ENCODE measurements at regions not wholly inside any gene's neighbourhood (a gene's known extent, or its start where the extent isn't known, plus 50 kb on each side); places are given as distances from the start of the nearest gene placed in this dataset.
"Not testable (repeated sequence)": the region's sequence is repeated elsewhere in the genome, so short reads cannot be mapped to it uniquely, and the experiment has no call there.

- no peak for DNase-seq
Measured at GRCh38 chr7:112540839-112541577, 60.2 kb downstream of the LSMEM1 start.

- DNase-seq = no peak
Measured at GRCh38 chr7:112546723-112547513, 66.1 kb downstream of the LSMEM1 start.

GRCh38 chr7:112547916-112548315 is 67.1 kb downstream of the LSMEM1 start:
- DNase-seq = no peak

- peak; percentile 13 to 22 for DNase-seq
Measured at GRCh38 chr7:112550468-112551060, 69.8 kb downstream of the LSMEM1 start.

- not testable (repeated sequence) for DNase-seq
Measured at GRCh38 chr7:112551521-112551920, 70.7 kb downstream of the LSMEM1 start.

- no peak for DNase-seq
Measured at GRCh38 chr7:112554591-112554990, 73.8 kb downstream of the LSMEM1 start.

- no peak for DNase-seq
Measured at GRCh38 chr7:112556633-112557032, 75.8 kb downstream of the LSMEM1 start.

- DNase-seq = no peak
Measured at GRCh38 chr7:112566442-112567324, 85.9 kb downstream of the LSMEM1 start.

GRCh38 chr7:112567388-112567787 is 86.6 kb downstream of the LSMEM1 start:
- DNase-seq = no peak

GRCh38 chr7:112571852-112572607 is 91.2 kb downstream of the LSMEM1 start:
- no peak for DNase-seq

GRCh38 chr7:112572669-112573301 is 92.0 kb downstream of the LSMEM1 start:
- DNase-seq = no peak

- DNase-seq = no peak
Measured at GRCh38 chr7:112573302-112574039, 92.7 kb downstream of the LSMEM1 start.

- no peak for DNase-seq
Measured at GRCh38 chr7:112575864-112576263, 95.1 kb downstream of the LSMEM1 start.

- no peak for DNase-seq
Measured at GRCh38 chr7:112579388-112579787, 98.6 kb downstream of the LSMEM1 start.

GRCh38 chr7:112580717-112581435 is 100.1 kb downstream of the LSMEM1 start:
- DNase-seq = no peak

- no peak for DNase-seq
Measured at GRCh38 chr7:112581529-112581928, 100.7 kb downstream of the LSMEM1 start.

- no peak for DNase-seq
Measured at GRCh38 chr7:112584290-112584689, 103.5 kb downstream of the LSMEM1 start.

- DNase-seq = no peak
Measured at GRCh38 chr7:112587504-112587903, 106.7 kb downstream of the LSMEM1 start.

GRCh38 chr7:112592565-112593263 is 111.9 kb downstream of the LSMEM1 start:
- not testable (repeated sequence) for DNase-seq

Measured in stimulated activated CD4-positive, alpha-beta T cell treated with anti-CD3 and anti-CD28 coated beads, Interleukin-2, amount 100 ng/mL, for 48 hours (primary cell).